ENCODE measurements at regions not wholly inside any gene's neighbourhood (a gene's known extent, or its start where the extent isn't known, plus 50 kb on each side); places are given as distances from the start of the nearest gene placed in this dataset.

GRCh38 chr2:57685032-57685431 lies 361.6 kb upstream of the VRK2 start:
- no TSS peak for BruUV-seq (replicated peaks)
- in situ Hi-C loops (cut with HindIII; ENCODE audit: low pct_unique_long_range_greater_than_20kb, low sequenced_read_pairs): no loop called here

GRCh38 chr2:57692395-57692794 lies 354.2 kb upstream of the VRK2 start:
- ChIA-PET CTCF (no interaction called here), POLR2A (no interaction called here)
- no peak for ATAC-seq
- Histone ChIP-seq H3K4me3 (ENCODE audit: low read depth in 2 of 2, low read length in 2 of 2) (no peak overlapping the region), H3K27ac (ENCODE audit: low read length) (no peak overlapping the region), H3K4me1 (ENCODE audit: control insufficient read depth, insufficient read depth, low read length) (no peaks in the 10 kb centered on the region), H3K9me3 (ENCODE audit: control insufficient read depth, insufficient read depth, low read depth, low read length) (no peaks in the 10 kb centered on the region; the same call in 1 of the 2 replicates), H3K27me3 (ENCODE audit: control insufficient read depth, insufficient read depth, low read length) (no peaks in the 10 kb centered on the region), H3K36me3 (ENCODE audit: control insufficient read depth, insufficient read depth, low read length) (no peaks in the 10 kb centered on the region)
- no peak for TF ChIP-seq CTCF (IDR thresholded peaks at IDR 0.05)
- TF ChIP-seq REST (IDR thresholded peaks at IDR 0.05; ENCODE audit: insufficient read depth in 1 of 2, low read depth in 2 of 2, low read length in 1 of 2): no peak
- TF ChIP-seq SIN3A (IDR thresholded peaks at IDR 0.05; ENCODE audit: borderline replicate concordance, insufficient read depth, low read depth, low read length): no peak
- no peak for TF ChIP-seq POLR2AphosphoS5 (IDR thresholded peaks at IDR 0.05; ENCODE audit: low read depth, low read length)
- no peak for TF ChIP-seq TCF7L2 (IDR thresholded peaks at IDR 0.05; ENCODE audit: low read depth, low read length)
- intact Hi-C loops (cut with micrococcal nuclease; ENCODE audit: unreplicated experiment): no loop called here
- DNase-seq (ENCODE audit: low read depth, low spot score): no peak
- BruUV-seq (replicated peaks): no TSS peak
- in situ Hi-C loops (cut with HindIII; ENCODE audit: low pct_unique_long_range_greater_than_20kb, low sequenced_read_pairs): no loop called here

More at GRCh38 chr2:57685032-57685431, 361.6 kb upstream of the VRK2 start:
- Histone ChIP-seq H3K27ac (ENCODE audit: low read length) (no peak overlapping the region), H3K4me3 (ENCODE audit: low read depth in 2 of 2, low read length in 2 of 2) (no peak overlapping the region), H3K36me3 (ENCODE audit: control insufficient read depth, insufficient read depth, low read length) (no peaks in the 10 kb centered on the region), H3K27me3 (ENCODE audit: control insufficient read depth, insufficient read depth, low read length) (no peaks in the 10 kb centered on the region), H3K9me3 (ENCODE audit: control insufficient read depth, insufficient read depth, low read depth, low read length) (no peaks in the 10 kb centered on the region; the same call in 1 of the 2 replicates), H3K4me1 (ENCODE audit: control insufficient read depth, insufficient read depth, low read length) (no peaks in the 10 kb centered on the region)
- intact Hi-C loops (cut with micrococcal nuclease; ENCODE audit: unreplicated experiment): no loop called here
- CTCF ChIA-PET: no interaction called here
- no peak for TF ChIP-seq POLR2AphosphoS5 (IDR thresholded peaks at IDR 0.05; ENCODE audit: low read depth, low read length)
- TF ChIP-seq CTCF (IDR thresholded peaks at IDR 0.05): no peak
- TF ChIP-seq TCF7L2 (IDR thresholded peaks at IDR 0.05; ENCODE audit: low read depth, low read length): no peak
- TF ChIP-seq SIN3A (IDR thresholded peaks at IDR 0.05; ENCODE audit: borderline replicate concordance, insufficient read depth, low read depth, low read length): no peak
- no peak for TF ChIP-seq REST (IDR thresholded peaks at IDR 0.05; ENCODE audit: insufficient read depth in 1 of 2, low read depth in 2 of 2, low read length in 1 of 2)
- POLR2A ChIA-PET: no interaction called here
- ATAC-seq (no peak), DNase-seq (ENCODE audit: low read depth, low spot score) (no peak)

All from Panc1 (cell line).